ENCODE measurements at regions not wholly inside any gene's neighbourhood (a gene's known extent, or its start where the extent isn't known, plus 50 kb on each side); places are given as distances from the start of the nearest gene placed in this dataset.

- no peak for DNase-seq
These were observed 100.7 kb upstream of the MVB12B start for GRCh38 chr9:126225611-126226609.

- no peak for DNase-seq
These were observed 99.4 kb upstream of the MVB12B start for GRCh38 chr9:126226991-126227936.

- no peak for DNase-seq
These were observed 98.4 kb upstream of the MVB12B start for GRCh38 chr9:126228111-126228780.

- peak; percentile 91 for DNase-seq
These were observed 97.7 kb upstream of the MVB12B start for GRCh38 chr9:126228781-126229444.

GRCh38 chr9:126229501-126229900, 97.1 kb upstream of the MVB12B start:
- DNase-seq, result no peak

GRCh38 chr9:126230692-126231091, 95.9 kb upstream of the MVB12B start:
- no peak for DNase-seq

- no peak for DNase-seq
These were observed 94.2 kb upstream of the MVB12B start for GRCh38 chr9:126232461-126232860.

GRCh38 chr9:126233175-126233574, 93.5 kb upstream of the MVB12B start:
- no peak for DNase-seq

GRCh38 chr9:126233913-126234525, 92.6 kb upstream of the MVB12B start:
- DNase-seq, result no peak

- no peak for DNase-seq
These were observed 91.8 kb upstream of the MVB12B start for GRCh38 chr9:126234681-126235335.

- peak; percentile 26 for DNase-seq
These were observed 91.0 kb upstream of the MVB12B start for GRCh38 chr9:126235336-126236243.

GRCh38 chr9:126236273-126236672, 90.4 kb upstream of the MVB12B start:
- no peak for DNase-seq

- no peak for DNase-seq
These were observed 88.2 kb upstream of the MVB12B start for GRCh38 chr9:126238415-126238814.

- DNase-seq, result no peak
These were observed 87.1 kb upstream of the MVB12B start for GRCh38 chr9:126239515-126239914.

- DNase-seq, result no peak
These were observed 85.8 kb upstream of the MVB12B start for GRCh38 chr9:126240835-126241234.

GRCh38 chr9:126248680-126249079, 77.9 kb upstream of the MVB12B start:
- DNase-seq, result no peak

GRCh38 chr9:126261584-126262356, 64.9 kb upstream of the MVB12B start:
- no peak for DNase-seq

- no peak for DNase-seq
These were observed 63.9 kb upstream of the MVB12B start for GRCh38 chr9:126262738-126263137.

- no peak for DNase-seq
These were observed 56.1 kb upstream of the MVB12B start for GRCh38 chr9:126270556-126270955.
